CD4-positive, alpha-beta memory T cell (primary cell): ENCODE measurements at regions not wholly inside any gene's neighbourhood (a gene's known extent, or its start where the extent isn't known, plus 50 kb on each side); places are given as distances from the start of the nearest gene placed in this dataset.
A peak's percentile ranks its signal among the peaks of the same experiment; 100 is the strongest.

Experiments
- CTCF ChIA-PET: fragments of 350-600 bp; sonication (Branson Sonifier 250); formaldehyde crosslinking; loops from one replicate; lab custom pipeline; 2021; ENCODE audit warnings: inconsistent platforms; ENCODE audit not compliant: partially characterized antibody; lab: Charles Lee
- POLR2A ChIA-PET: fragments of 350-600 bp; sonication (Branson Sonifier 250); formaldehyde crosslinking; loops from one replicate; lab custom pipeline; 2021; ENCODE audit not compliant: partially characterized antibody; lab: Charles Lee
- DNase-seq, 5 donors: peaks; one replicate each; pipeline versions ENCODE4 v3.0.0 to v3.0.0-alpha.2; 2020 to 2022; ENCODE audit warnings: mixed read lengths in 1 of 5
- H3K27ac ChIP-seq: one replicate; pipeline ENCODE4 v1.7.0; 2013; ENCODE audit warnings: low read depth, low read length
- H3K27me3 ChIP-seq: 2 replicates; pipeline ENCODE4 v1.7.0; 2013; ENCODE audit warnings: mild to moderate bottlenecking, low read length, moderate library complexity; ENCODE audit not compliant: insufficient read depth
- H3K36me3 ChIP-seq: 2 replicates; pipeline ENCODE4 v1.7.0; 2013; ENCODE audit warnings: mild to moderate bottlenecking, low read length, moderate library complexity; ENCODE audit not compliant: insufficient read depth
- H3K4me1 ChIP-seq: 2 replicates; pipeline ENCODE4 v1.7.0; 2013; ENCODE audit warnings: mild to moderate bottlenecking, low read length, moderate library complexity; ENCODE audit not compliant: insufficient read depth
- H3K4me3 ChIP-seq, 2 donors: one replicate each; pipeline ENCODE4 v1.7.0; 2013; ENCODE audit warnings: low read length in 2 of 2, mild to moderate bottlenecking in 1 of 2
- H3K9me3 ChIP-seq, 2 donors: one replicate each; pipeline ENCODE4 v1.7.0; 2013; ENCODE audit warnings: low read length in 2 of 2, control low read depth in 1 of 2; ENCODE audit not compliant: control insufficient read depth in 1 of 2
- H3K27ac Mint-ChIP-seq, 7 donors: one replicate each; pipeline ENCODE4 v1.8.0; 2020 to 2021; ENCODE audit warnings: mixed read lengths in 7 of 7, mild to moderate bottlenecking in 6 of 7, inconsistent platforms in 3 of 7, moderate library complexity in 3 of 7
- H3K27me3 Mint-ChIP-seq, 2 donors: one replicate each; pipeline ENCODE4 v1.8.0; 2020 to 2021; ENCODE audit warnings: mixed read lengths in 2 of 2
- H3K36me3 Mint-ChIP-seq, 2 donors: one replicate each; pipeline ENCODE4 v1.8.0; 2020 to 2021; ENCODE audit warnings: mixed read lengths in 2 of 2, inconsistent platforms in 1 of 2, mild to moderate bottlenecking in 1 of 2
- H3K4me1 Mint-ChIP-seq, 4 donors: one replicate each; pipeline ENCODE4 v1.8.0; 2020 to 2021; ENCODE audit warnings: mixed read lengths in 4 of 4, mild to moderate bottlenecking in 1 of 4
- H3K4me3 Mint-ChIP-seq, 8 donors: one replicate each; pipeline ENCODE4 v1.8.0; 2020 to 2021; ENCODE audit warnings: mixed read lengths in 8 of 8, mild to moderate bottlenecking in 7 of 8, moderate library complexity in 6 of 8, inconsistent platforms in 3 of 8
- H3K9me3 Mint-ChIP-seq, 8 donors: one replicate each; pipeline ENCODE4 v1.8.0; 2020 to 2021; ENCODE audit warnings: mixed read lengths in 8 of 8, mild to moderate bottlenecking in 5 of 8, inconsistent platforms in 3 of 8, moderate library complexity in 1 of 8
- intact Hi-C: fragments of 100-400 bp; cut with micrococcal nuclease; formaldehyde crosslinking; loops from one replicate; pipeline ENCODE4 v1.15.1; 2023

DNA sequence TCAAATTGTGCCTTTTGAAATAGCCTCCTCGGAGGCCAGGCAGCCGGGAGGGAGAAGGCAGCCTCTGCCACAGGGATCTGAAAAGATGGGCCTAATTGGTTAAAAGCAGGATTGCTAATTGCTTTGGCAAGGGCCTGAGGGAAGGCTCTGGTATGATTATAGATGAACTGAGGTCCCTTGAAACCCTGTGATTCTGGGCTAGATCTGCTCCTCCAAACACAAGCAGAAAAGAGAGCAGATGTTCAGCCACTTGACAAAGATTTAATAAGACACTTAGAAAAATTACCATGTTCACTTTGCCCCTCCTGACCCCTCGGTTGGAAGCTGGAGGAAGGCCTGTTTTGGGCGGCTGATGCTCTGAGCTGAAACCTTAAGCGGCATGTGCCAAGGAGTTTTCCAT is 209.5 kb upstream of the MPHOSPH6 start:
- H3K4me3 Mint-ChIP-seq, result no peak overlapping the region
- intact Hi-C loops, result no loop called here
- no peak for DNase-seq
- Histone ChIP-seq H3K9me3 (no peaks in the 10 kb centered on the region), H3K4me1 (no peaks in the 10 kb centered on the region), H3K27ac (no peak overlapping the region), H3K36me3 (no peaks in the 10 kb centered on the region), H3K4me3 (no peak overlapping the region), H3K27me3 (no peaks in the 10 kb centered on the region)
- H3K27me3 Mint-ChIP-seq, result peaks cover 3 to 6% of the 10 kb centered on the region in 2 donors
- H3K36me3 Mint-ChIP-seq, result no peaks in the 10 kb centered on the region
- ChIA-PET POLR2A (no interaction called here), CTCF (no interaction called here)
- no peak overlapping the region for H3K27ac Mint-ChIP-seq
- peaks cover 0 to 12% (median 0%) of the 10 kb centered on the region in 8 donors for H3K9me3 Mint-ChIP-seq
- no peaks in the 10 kb centered on the region for H3K4me1 Mint-ChIP-seq

DNA sequence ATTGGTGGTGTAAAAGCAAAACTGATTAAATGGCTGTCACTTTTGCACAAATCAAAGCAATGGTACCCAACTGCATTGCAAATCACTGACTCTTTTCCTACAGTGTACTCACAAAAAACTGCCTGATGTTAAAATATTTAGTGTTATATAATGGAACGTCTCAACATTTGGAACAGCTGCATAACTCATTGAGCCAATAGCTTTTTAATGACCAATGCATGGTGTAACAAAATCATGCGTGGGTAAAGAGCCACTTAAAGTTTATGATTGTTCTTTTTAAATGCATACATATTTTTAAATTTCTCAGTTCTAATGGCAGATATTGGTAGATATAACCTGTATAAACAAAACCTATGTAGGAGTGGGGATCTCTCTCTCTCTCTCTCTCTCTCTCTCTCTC is 204.0 kb upstream of the MPHOSPH6 start:
- H3K27ac Mint-ChIP-seq, result no peak overlapping the region
- no peaks in the 10 kb centered on the region for H3K27me3 ChIP-seq
- H3K36me3 ChIP-seq, result no peaks in the 10 kb centered on the region
- ChIA-PET POLR2A (no interaction called here), CTCF (no interaction called here)
- no peaks in the 10 kb centered on the region for H3K9me3 ChIP-seq
- H3K9me3 Mint-ChIP-seq, result no peaks in the 10 kb centered on the region
- no peak overlapping the region for H3K4me3 ChIP-seq
- no peaks in the 10 kb centered on the region for H3K36me3 Mint-ChIP-seq
- H3K27ac ChIP-seq, result no peak overlapping the region
- DNase-seq, result no peak
- H3K27me3 Mint-ChIP-seq, result peaks cover 0 to 3% of the 10 kb centered on the region in 2 donors
- intact Hi-C loops, result no loop called here
- no peaks in the 10 kb centered on the region for H3K4me1 Mint-ChIP-seq
- no peak overlapping the region for H3K4me3 Mint-ChIP-seq
- no peaks in the 10 kb centered on the region for H3K4me1 ChIP-seq

DNA sequence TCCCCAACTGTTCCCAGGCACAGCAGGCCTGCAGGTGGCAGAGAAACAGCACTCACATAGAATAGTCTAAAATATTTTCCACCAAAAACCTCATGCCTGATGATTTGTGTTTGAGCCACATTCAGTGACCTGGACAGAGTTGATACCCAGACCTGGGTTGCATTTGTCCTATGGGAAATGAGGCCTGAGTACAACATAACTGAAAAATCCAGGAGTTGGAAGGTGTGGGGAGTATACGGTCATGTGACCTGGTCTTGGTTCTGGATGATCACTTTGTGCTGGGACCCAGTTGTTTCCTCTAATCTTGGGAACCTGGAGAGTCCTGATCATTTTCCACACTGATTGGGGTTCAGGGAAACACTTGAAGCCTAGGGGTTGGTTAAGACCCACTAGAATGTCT is 200.3 kb upstream of the MPHOSPH6 start:
- no peaks in the 10 kb centered on the region for H3K4me1 Mint-ChIP-seq
- H3K4me1 ChIP-seq, result no peaks in the 10 kb centered on the region
- H3K27ac Mint-ChIP-seq, result no peak overlapping the region
- no peaks in the 10 kb centered on the region for H3K9me3 ChIP-seq
- no peaks in the 10 kb centered on the region for H3K27me3 ChIP-seq
- ChIA-PET POLR2A (no interaction called here), CTCF (no interaction called here)
- no peak overlapping the region for H3K27ac ChIP-seq
- no peak overlapping the region for H3K4me3 Mint-ChIP-seq
- no peaks in the 10 kb centered on the region for H3K27me3 Mint-ChIP-seq
- no peaks in the 10 kb centered on the region for H3K36me3 ChIP-seq
- no peak for DNase-seq
- no peak overlapping the region for H3K4me3 ChIP-seq
- H3K9me3 Mint-ChIP-seq, result no peaks in the 10 kb centered on the region
- H3K36me3 Mint-ChIP-seq, result no peaks in the 10 kb centered on the region
- intact Hi-C loops, result no loop called here

DNA sequence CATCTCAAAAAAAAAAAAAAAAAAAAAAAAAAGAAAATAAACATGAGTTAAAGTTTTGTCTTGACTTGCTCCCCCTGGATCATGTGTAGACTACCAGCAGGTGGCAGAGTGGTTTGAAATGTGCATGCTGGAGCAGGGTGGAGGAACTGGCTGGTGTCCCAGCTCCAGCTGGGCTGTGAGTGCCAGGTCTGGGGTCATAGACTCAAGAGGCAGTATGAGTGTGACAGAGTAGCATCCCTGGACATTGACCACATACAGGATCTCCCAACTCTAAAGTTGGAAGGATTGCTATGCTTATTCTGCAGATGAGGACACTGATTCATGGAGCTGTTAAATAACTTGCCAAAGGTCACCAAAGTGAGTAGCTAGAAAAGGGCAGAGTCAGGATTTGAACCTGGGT is 198.0 kb upstream of the MPHOSPH6 start:
- Mint-ChIP-seq H3K9me3 (no peaks in the 10 kb centered on the region), H3K27ac (no peak overlapping the region), H3K36me3 (no peaks in the 10 kb centered on the region), H3K4me1 (no peaks in the 10 kb centered on the region), H3K27me3 (peaks cover 0 to 2% of the 10 kb centered on the region in 2 donors), H3K4me3 (no peak overlapping the region)
- DNase-seq, result peak in 1 of 5 donors; percentile 6
- Histone ChIP-seq H3K27ac (no peak overlapping the region), H3K9me3 (no peaks in the 10 kb centered on the region), H3K27me3 (no peaks in the 10 kb centered on the region), H3K4me3 (no peak overlapping the region), H3K36me3 (no peaks in the 10 kb centered on the region), H3K4me1 (no peaks in the 10 kb centered on the region)
- POLR2A ChIA-PET, result no interaction called here
- CTCF ChIA-PET, result interaction anchor here (0.7 to 0.8 kb wide), 2 partner anchors 88 to 363 kb away, joined by 4 read pairs; no protein-coding TSS in a partner anchor
- intact Hi-C loops, result no loop called here

DNA sequence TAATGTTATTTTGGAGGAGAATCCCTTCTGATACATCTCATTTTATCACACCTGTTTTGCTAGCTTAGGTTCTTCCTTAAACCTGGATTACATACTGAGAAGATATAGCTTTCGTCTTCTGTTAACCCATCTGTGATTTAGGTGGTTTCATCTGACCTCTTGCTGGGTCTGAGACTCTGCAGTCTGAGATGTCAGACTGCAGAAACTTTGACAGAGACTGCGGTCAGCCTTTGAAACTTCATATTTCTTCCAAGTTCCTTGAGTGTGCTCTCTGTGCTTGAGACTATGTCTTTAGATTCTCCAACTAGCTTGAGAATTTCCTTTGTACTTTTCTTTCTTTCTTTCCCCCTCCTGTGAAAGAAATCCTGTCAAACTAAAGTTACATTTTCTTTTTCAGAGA is 196.4 kb upstream of the MPHOSPH6 start:
- peaks cover 0 to 2% of the 10 kb centered on the region in 2 donors for H3K27me3 Mint-ChIP-seq
- Histone ChIP-seq H3K36me3 (no peaks in the 10 kb centered on the region), H3K27ac (no peak overlapping the region), H3K27me3 (no peaks in the 10 kb centered on the region), H3K4me3 (no peak overlapping the region), H3K4me1 (no peaks in the 10 kb centered on the region), H3K9me3 (no peaks in the 10 kb centered on the region)
- H3K27ac Mint-ChIP-seq, result no peak overlapping the region
- DNase-seq, result no peak
- no peaks in the 10 kb centered on the region for H3K4me1 Mint-ChIP-seq
- intact Hi-C loops, result no loop called here
- no peaks in the 10 kb centered on the region for H3K9me3 Mint-ChIP-seq
- H3K36me3 Mint-ChIP-seq, result no peaks in the 10 kb centered on the region
- no peak overlapping the region for H3K4me3 Mint-ChIP-seq
- ChIA-PET CTCF (no interaction called here), POLR2A (no interaction called here)

DNA sequence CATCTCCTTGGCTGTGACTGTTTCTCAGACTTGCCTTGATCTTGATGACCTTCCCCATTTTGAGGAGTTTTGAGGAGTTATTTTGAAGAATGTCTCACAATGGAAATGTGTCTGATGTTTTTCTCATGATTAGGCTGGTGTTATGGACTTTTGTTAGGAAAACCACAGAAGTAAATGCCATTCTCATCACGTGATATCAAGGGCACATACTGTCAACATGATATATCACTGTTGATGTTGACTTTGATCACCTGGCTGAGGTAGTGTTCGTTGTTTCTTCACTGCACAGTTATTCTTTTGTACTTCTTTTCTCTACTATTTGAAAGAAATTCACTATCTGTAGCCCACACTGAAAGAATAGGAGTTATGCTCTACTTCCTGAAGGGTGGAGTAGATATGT is 194.7 kb upstream of the MPHOSPH6 start:
- Histone ChIP-seq H3K4me3 (no peak overlapping the region), H3K4me1 (no peaks in the 10 kb centered on the region), H3K9me3 (no peaks in the 10 kb centered on the region), H3K27ac (no peak overlapping the region), H3K27me3 (no peaks in the 10 kb centered on the region), H3K36me3 (no peaks in the 10 kb centered on the region)
- no peak for DNase-seq
- no peak overlapping the region for H3K4me3 Mint-ChIP-seq
- no peaks in the 10 kb centered on the region for H3K9me3 Mint-ChIP-seq
- intact Hi-C loops, result no loop called here
- no peaks in the 10 kb centered on the region for H3K36me3 Mint-ChIP-seq
- H3K4me1 Mint-ChIP-seq, result no peaks in the 10 kb centered on the region
- peaks cover 0 to 2% of the 10 kb centered on the region in 2 donors for H3K27me3 Mint-ChIP-seq
- ChIA-PET CTCF (no interaction called here), POLR2A (no interaction called here)
- no peak overlapping the region for H3K27ac Mint-ChIP-seq

DNA sequence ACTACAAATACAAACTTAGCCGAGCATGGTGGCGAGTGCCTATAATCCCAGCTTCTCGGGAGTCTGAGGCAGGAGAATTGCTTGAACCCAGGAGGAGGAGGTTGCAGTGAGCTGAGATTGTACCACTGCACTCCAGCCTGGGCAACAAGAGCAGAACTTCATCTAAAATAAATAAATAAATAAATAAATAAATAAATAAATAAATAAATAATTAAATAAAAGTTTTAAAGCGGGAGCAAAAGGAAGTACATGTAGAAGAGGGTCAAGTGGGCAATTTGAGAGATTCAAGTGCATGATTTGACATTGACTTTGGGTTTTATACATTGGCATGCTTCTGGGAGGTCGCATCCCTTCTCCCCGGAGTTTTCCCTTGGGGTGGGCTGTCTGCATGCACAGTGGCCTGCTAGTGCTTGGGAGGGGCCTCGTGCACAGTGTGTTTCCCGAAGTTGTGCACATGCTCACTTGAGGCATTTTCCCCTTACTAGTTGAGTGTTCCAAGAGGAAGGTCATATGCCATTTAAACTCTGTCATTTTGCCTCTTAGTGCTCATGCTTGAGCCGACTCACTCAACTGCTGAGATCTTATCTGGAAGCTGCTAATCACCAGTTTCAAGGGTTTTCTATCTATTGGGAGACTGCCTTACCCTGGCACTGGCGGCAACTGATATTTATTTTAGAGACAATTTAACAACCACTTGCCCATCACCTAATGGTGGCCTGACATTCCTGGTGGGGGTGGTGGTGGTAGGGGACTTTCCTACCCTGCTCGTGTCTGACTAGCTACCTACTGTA is 193.2 kb upstream of the MPHOSPH6 start:
- Histone ChIP-seq H3K27me3 (no peaks in the 10 kb centered on the region), H3K9me3 (no peaks in the 10 kb centered on the region), H3K4me3 (no peak overlapping the region), H3K27ac (no peak overlapping the region), H3K36me3 (no peaks in the 10 kb centered on the region), H3K4me1 (no peaks in the 10 kb centered on the region)
- CTCF ChIA-PET, result no interaction called here
- Mint-ChIP-seq H3K4me3 (no peak overlapping the region), H3K27ac (no peak overlapping the region), H3K9me3 (peaks cover 0 to 2% (median 0%) of the 10 kb centered on the region in 8 donors), H3K27me3 (peaks cover 3 to 7% of the 10 kb centered on the region in 2 donors), H3K4me1 (no peaks in the 10 kb centered on the region), H3K36me3 (no peaks in the 10 kb centered on the region)
- POLR2A ChIA-PET, result no interaction called here
- intact Hi-C loops, result no loop called here
- DNase-seq, result no peak
